ENCODE measurements at regions not wholly inside any gene's neighbourhood (a gene's known extent, or its start where the extent isn't known, plus 50 kb on each side); places are given as distances from the start of the nearest gene placed in this dataset.

GRCh38 chr3:20870106-20870899 lies 684.3 kb upstream of the SGO1 start:
- H3K4me3 ChIP-seq (ENCODE audit: low read length): no peak overlapping the region
- DNase-seq (ENCODE audit: low read depth): no peak
- TF ChIP-seq CTCF (IDR thresholded peaks at IDR 0.05; ENCODE audit: insufficient read depth, low read depth, low read length, missing control alignments): no peak

- DNase-seq (ENCODE audit: low read depth): no peak
- no peak overlapping the region for H3K4me3 ChIP-seq (ENCODE audit: low read length)
- TF ChIP-seq CTCF (IDR thresholded peaks at IDR 0.05; ENCODE audit: insufficient read depth, low read depth, low read length, missing control alignments): no peak
Observed at GRCh38 chr3:20865803-20866202, 679.8 kb upstream of the SGO1 start.

GRCh38 chr3:20861454-20861853 lies 675.4 kb upstream of the SGO1 start:
- no peak overlapping the region for H3K4me3 ChIP-seq (ENCODE audit: low read length)
- no peak for TF ChIP-seq CTCF (IDR thresholded peaks at IDR 0.05; ENCODE audit: insufficient read depth, low read depth, low read length, missing control alignments)
- DNase-seq (ENCODE audit: low read depth): no peak

- DNase-seq (ENCODE audit: low read depth): no peak
- TF ChIP-seq CTCF (IDR thresholded peaks at IDR 0.05; ENCODE audit: insufficient read depth, low read depth, low read length, missing control alignments): no peak
- no peak overlapping the region for H3K4me3 ChIP-seq (ENCODE audit: low read length)
Observed at GRCh38 chr3:20857636-20858035, 671.6 kb upstream of the SGO1 start.

- no peak for DNase-seq (ENCODE audit: low read depth)
- TF ChIP-seq CTCF (IDR thresholded peaks at IDR 0.05; ENCODE audit: insufficient read depth, low read depth, low read length, missing control alignments): no peak
- no peak overlapping the region for H3K4me3 ChIP-seq (ENCODE audit: low read length)
Observed at GRCh38 chr3:20853890-20854289, 667.9 kb upstream of the SGO1 start.

GRCh38 chr3:20852712-20853111 lies 666.7 kb upstream of the SGO1 start:
- no peak overlapping the region for H3K4me3 ChIP-seq (ENCODE audit: low read length)
- DNase-seq (ENCODE audit: low read depth): no peak
- no peak for TF ChIP-seq CTCF (IDR thresholded peaks at IDR 0.05; ENCODE audit: insufficient read depth, low read depth, low read length, missing control alignments)

GRCh38 chr3:20849975-20850374 lies 664.0 kb upstream of the SGO1 start:
- no peak for TF ChIP-seq CTCF (IDR thresholded peaks at IDR 0.05; ENCODE audit: insufficient read depth, low read depth, low read length, missing control alignments)
- no peak for DNase-seq (ENCODE audit: low read depth)
- H3K4me3 ChIP-seq (ENCODE audit: low read length): no peak overlapping the region

All from epithelial cell of esophagus (primary cell).